ENCODE measurements at regions not wholly inside any gene's neighbourhood (a gene's known extent, or its start where the extent isn't known, plus 50 kb on each side); places are given as distances from the start of the nearest gene placed in this dataset.

- DNase-seq, result no peak
These were observed 80.6 kb upstream of the PAK5 start for GRCh38 chr20:9919271-9920014.

GRCh38 chr20:9918348-9918747, 79.5 kb upstream of the PAK5 start:
- no peak for DNase-seq

GRCh38 chr20:9916761-9917160, 77.9 kb upstream of the PAK5 start:
- no peak for DNase-seq

- DNase-seq, result no peak
These were observed 74.1 kb upstream of the PAK5 start for GRCh38 chr20:9912858-9913434.

- no peak for DNase-seq
These were observed 73.4 kb upstream of the PAK5 start for GRCh38 chr20:9912290-9912689.

- DNase-seq, result no peak
These were observed 72.6 kb upstream of the PAK5 start for GRCh38 chr20:9911519-9911918.

GRCh38 chr20:9909167-9909566, 70.3 kb upstream of the PAK5 start:
- DNase-seq, result no peak

GRCh38 chr20:9903048-9903655, 64.3 kb upstream of the PAK5 start:
- DNase-seq, result no peak

GRCh38 chr20:9889270-9889981, 50.5 kb upstream of the PAK5 start:
- no peak for DNase-seq
